ENCODE measurements at regions not wholly inside any gene's neighbourhood (a gene's known extent, or its start where the extent isn't known, plus 50 kb on each side); places are given as distances from the start of the nearest gene placed in this dataset.

DNA sequence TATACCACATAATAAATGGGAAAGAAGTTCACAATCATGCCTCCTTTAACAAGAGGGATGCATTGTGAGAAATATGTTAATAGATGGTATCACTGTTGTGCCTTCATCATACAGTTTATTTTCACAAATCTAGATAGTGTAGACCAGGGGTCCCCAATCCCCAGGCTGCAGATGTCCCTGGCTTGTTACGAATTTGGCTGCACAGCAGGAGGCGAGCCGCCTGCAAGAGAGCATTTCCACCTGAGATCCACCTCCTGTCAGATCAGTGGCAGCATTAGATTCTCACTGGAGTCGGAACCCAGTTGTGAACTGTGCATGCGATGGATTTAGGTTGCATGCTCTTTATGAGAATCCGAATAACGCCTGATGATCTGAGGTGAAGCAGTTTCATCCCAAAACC lies 361.9 kb upstream of the ZWINT start:
- no peak for DNase-seq

GRCh38 chr10:56715262-56715661 lies 354.2 kb upstream of the ZWINT start:
- no peak for DNase-seq

DNA sequence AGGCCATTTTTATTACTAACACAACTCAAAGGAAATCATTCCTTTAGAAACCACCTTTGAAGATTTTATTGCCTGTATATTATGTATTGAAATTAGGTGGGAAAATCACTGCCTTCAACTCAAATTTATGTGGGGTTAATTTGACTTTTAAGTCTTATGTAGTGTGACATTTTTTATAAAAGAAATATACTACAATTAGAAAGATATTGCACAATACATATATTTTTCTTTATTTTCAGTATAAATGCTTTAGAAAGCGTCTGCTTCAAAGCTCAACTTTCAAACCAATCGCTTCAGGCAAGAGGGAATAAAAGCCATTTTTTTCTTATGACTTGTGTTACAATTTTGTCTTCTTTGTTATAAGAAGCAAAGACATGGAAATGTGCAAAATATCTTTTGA lies 337.4 kb upstream of the ZWINT start:
- no peak for DNase-seq

- DNase-seq, result no peak
Measured at GRCh38 chr10:56679578-56679977, 318.5 kb upstream of the ZWINT start.

- DNase-seq, result no peak
Measured at GRCh38 chr10:56662765-56663447, 301.8 kb upstream of the ZWINT start.

DNA sequence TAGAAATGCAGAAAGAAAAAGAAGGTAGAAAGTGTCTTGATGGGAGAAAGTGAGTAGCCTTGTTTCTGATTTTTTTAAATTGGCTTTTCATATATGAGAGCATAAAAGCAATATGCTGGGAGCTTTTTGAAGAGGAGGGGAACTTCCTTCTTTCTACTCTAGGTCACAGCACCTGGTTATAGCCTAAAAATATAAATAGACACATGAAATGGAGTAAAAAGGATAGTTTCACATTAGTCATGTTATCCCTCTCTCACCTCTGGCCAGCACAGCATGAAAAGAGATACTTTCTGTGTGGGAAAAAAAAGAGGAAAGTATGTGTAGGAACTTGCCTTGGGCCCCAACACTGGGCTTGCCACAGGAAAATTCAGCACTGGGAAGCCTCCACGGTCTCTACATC lies 292.2 kb upstream of the ZWINT start:
- DNase-seq, result no peak

GRCh38 chr10:56646329-56647111 lies 285.5 kb upstream of the ZWINT start:
- DNase-seq, result no peak

DNA sequence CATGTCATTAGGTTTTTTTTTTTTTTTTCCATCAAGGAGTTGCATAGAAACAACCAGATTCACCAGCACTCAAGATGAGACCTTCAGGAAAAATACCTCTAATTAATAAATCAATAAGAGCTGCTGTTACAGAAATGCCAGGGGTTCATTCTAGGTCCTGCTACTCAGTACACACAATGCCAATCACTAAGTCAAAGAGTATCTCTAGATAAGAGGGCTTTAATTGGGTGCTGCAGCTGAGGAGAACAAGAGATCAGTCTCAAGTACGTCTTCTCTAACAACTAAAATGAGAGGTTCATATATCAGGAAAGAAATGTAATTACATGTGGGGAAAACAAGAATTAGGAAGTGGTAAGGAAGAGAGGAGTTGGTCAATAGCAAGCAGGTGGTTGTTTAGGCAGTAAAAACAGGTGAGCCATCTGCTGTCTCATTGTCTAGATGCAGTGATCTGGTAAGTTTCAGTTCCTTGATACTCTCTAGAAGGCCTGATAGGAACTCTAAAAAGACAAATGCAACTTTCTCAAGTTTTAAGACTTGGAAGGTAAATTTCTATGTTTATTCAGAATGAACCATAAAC lies 272.9 kb upstream of the ZWINT start:
- DNase-seq, result no peak

- no peak for DNase-seq
Measured at GRCh38 chr10:56632537-56632936, 271.5 kb upstream of the ZWINT start.

GRCh38 chr10:56624082-56624481 lies 263.0 kb upstream of the ZWINT start:
- DNase-seq, result no peak

DNA sequence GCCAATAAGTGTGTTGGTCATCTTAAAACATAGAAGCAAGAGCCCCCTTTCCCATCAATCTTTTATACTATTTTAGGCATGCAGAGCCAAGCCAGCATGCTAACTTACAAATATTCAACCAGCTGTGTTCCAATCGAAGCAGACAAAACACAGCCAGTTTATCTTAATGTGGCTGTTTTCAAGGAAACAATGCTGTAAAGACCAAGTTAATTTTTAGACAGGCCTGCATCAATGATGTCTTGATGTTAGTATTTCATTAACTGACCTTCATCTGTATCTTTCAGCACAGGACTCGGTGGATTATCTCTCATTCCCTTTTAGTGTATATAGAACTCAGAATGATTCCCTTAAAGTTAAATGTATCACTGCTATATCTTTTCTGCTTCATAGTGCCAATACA lies 262.0 kb upstream of the ZWINT start:
- no peak for DNase-seq

- no peak for DNase-seq
Measured at GRCh38 chr10:56622335-56622973, 261.4 kb upstream of the ZWINT start.

DNA sequence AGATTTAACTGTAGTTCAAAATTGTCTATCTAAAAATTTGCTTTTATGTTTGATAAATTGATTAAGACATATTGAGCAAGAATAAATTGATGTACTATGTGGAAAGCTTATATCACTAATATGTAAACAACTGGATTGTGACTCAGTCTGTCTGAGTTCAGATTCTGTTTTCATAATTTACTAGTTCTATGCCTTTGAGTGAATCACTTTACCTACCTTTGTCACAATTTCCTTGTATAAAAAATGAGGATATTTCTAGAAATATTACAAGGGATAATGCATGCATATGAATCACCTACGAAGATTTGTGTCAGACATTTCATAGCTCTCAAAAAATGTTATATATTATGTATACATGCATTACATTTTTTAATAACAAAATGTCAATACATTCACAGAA lies 245.1 kb upstream of the ZWINT start:
- no peak for DNase-seq

DNA sequence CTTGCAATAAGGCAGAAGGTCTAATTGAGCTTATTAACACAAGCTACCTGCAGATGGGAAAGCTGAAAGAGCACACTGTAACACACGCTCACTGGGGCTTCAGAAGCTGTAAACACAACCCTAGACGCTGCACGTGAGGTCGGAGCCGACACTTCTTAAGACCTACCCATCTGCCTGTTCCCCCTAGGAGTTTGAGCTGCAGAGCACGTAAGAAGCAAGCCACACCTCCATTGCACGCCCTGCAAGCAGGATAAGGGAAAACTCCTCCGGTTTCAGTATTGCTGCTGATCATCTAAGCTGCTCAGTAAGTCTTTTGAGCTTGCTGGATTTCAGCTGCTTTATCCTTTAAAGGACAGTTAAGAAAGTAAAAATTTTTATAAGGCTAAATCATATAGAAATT lies 244.0 kb upstream of the ZWINT start:
- DNase-seq, result no peak

GRCh38 chr10:56604624-56605023 lies 243.6 kb upstream of the ZWINT start:
- no peak for DNase-seq

DNA sequence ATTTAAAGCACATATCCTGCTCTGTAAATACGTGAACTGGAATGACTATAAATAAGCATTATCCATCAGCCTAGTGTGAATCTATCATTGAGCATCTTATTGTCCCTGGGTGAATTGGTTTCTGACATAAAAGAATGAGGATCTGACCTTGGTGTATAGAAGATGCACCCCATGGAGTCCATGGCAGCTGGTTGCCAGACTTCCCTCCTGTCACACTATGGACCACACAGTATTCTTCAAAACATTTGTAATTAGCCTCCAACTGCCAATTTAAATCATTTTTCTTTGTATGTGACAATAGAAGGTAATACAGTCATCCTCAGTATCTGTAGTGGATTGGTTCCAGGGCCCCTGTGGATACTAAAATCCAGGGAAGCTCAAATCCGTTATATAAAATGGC lies 238.1 kb upstream of the ZWINT start:
- DNase-seq, result no peak

DNA sequence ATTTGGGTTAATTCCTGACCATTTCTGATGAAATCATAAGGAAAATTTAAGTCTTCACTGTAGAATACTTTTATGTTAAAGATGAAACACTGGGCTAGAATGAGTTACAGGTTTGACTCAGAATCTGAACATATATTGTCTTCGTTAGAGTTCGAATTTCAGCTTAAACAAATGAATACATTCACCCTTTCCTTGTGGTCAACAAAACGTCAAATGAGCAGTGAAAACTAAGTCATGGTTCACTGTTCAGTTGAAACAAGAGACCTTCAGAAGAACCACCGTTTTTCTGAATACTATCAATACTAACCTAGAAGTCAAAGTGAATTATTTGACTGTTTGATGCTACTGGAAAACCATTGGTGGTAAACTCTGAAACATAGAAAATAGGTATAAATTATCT lies 235.2 kb upstream of the ZWINT start:
- no peak for DNase-seq

GRCh38 chr10:56593120-56593519 lies 232.1 kb upstream of the ZWINT start:
- DNase-seq, result no peak

- no peak for DNase-seq
Measured at GRCh38 chr10:56586461-56586891, 225.4 kb upstream of the ZWINT start.

DNA sequence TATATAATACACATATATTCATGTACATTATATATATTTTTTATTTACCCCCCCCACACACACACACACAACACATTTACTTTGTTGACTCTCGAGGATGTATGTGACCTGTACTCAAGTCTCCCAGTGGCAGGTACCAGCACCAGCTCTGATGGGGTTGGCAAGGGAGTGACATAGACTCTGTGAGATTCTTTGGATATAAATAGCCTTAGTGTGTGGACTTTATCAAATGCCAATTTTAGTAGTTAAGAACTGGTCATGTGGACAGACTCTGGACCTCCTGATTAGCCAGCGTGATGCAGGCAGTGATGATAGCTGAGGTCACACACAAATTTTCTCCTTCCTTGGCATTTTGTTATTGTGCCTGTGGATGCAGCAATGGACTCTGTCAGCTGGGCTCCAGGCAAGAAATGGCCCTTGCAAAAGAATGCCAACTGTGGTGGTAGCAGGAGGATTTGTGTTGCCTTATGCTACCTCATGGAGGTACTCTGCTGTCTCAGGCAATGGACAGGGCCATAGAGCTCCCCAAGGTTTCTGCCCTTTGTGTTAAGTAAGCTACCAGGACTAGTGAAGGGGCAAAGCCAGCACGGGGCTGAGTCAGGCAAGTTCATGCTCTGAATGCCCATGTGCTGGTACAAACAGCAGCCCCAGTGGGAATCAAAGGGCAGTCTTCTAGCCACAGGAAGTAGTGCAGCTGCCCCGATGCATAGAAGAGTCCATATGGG lies 224.6 kb upstream of the ZWINT start:
- DNase-seq, result no peak

DNA sequence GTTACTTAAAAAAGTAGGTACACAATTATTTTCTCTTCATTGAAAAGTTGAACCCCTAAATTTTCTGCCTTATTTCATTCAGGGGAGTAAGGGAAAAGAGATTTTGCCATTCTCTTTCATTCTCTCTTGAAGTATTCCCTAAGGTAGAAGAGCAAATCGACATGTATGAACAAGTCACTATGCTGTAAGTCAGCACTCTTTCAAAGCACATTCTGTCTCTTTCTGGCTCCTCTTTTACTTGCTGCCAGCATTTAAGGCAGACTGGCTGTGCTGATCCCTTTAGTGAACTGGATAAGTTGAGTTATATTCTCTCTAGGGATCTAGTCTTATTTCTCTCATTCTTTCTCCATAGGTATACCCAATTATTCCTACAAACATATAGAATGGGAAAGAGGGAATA lies 222.3 kb upstream of the ZWINT start:
- no peak for DNase-seq

DNA sequence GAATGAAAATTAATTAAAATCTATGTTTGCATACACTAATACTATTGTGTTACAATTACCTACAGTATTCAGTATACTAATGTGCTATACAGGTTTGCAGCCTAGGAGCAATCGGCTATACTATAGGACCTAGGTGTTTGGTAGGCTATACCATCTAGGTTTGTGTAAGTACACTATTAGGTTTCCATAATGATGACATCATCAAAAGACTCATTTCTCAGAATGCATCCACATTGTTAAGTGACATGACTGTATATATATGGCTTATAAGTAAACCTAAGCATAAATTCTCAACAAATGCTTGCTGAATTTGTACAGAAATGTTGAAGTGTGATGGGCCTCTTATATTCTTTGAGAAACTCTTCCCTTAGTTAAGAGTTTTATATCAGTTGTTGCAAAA lies 206.5 kb upstream of the ZWINT start:
- DNase-seq, result no peak

DNA sequence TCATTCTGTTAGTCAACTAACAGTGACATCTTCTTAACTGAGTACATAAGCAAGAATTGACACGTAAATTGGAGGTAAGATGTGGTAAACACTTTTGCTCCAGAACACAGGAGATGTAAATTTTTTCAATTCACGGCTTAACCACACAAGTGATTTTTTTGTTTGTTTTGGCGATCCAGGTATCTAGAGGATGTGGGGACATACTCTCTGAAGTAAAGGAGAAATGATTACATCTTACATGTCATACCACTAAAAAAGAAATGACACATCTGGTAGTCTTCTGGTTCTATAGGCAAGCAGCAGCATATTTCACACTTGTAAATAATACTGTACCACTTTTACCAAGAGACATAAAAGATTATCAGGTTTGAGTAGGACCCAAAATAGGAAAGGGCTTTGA lies 200.3 kb upstream of the ZWINT start:
- DNase-seq, result no peak

Data from GOT3 (cell line).